ENCODE measurements at regions not wholly inside any gene's neighbourhood (a gene's known extent, or its start where the extent isn't known, plus 50 kb on each side); places are given as distances from the start of the nearest gene placed in this dataset.
"Not testable (repeated sequence)": the region's sequence is repeated elsewhere in the genome, so short reads cannot be mapped to it uniquely, and the experiment has no call there.

- H3K4me1 ChIP-seq (ENCODE audit: control insufficient read depth, insufficient read depth, low read length) = peaks cover 7% of the 10 kb centered on the region
- H3K36me3 ChIP-seq (ENCODE audit: control insufficient read depth, insufficient read depth, low read length) = no peaks in the 10 kb centered on the region
- 11% methylated on average over 1 of the region's 1 CpG for WGBS (ENCODE audit: insufficient coverage)
- no peak overlapping the region for H3K4me3 ChIP-seq (ENCODE audit: low read depth, low read length)
- peak in 1 of 6 donors; percentile 17 for DNase-seq (ENCODE audit: low read depth in 4 of 6, low spot score in 6 of 6)
- H3K27ac ChIP-seq (ENCODE audit: low read depth, low read length) = no peak overlapping the region
- H3K9me3 ChIP-seq (ENCODE audit: control insufficient read depth, insufficient read depth, low read length) = no peaks in the 10 kb centered on the region
- no peaks in the 10 kb centered on the region for H3K27me3 ChIP-seq (ENCODE audit: control insufficient read depth, insufficient read depth, low read length)
Measured at GRCh38 chr9:75491533-75491932, 398.9 kb upstream of the PCSK5 start.

- Histone ChIP-seq H3K36me3 (ENCODE audit: control insufficient read depth, insufficient read depth, low read length) (no peaks in the 10 kb centered on the region), H3K27me3 (ENCODE audit: control insufficient read depth, insufficient read depth, low read length) (no peaks in the 10 kb centered on the region), H3K4me3 (ENCODE audit: low read depth, low read length) (no peak overlapping the region), H3K9me3 (ENCODE audit: control insufficient read depth, insufficient read depth, low read length) (no peaks in the 10 kb centered on the region), H3K27ac (ENCODE audit: low read depth, low read length) (no peak overlapping the region), H3K4me1 (ENCODE audit: control insufficient read depth, insufficient read depth, low read length) (no peaks in the 10 kb centered on the region)
- DNase-seq (ENCODE audit: low read depth in 4 of 6, low spot score in 6 of 6) = no peak
- WGBS (ENCODE audit: insufficient coverage) = 93% methylated on average over 2 of the region's 4 CpGs
Measured at GRCh38 chr9:75499812-75500211, 390.7 kb upstream of the PCSK5 start.

GRCh38 chr9:75500479-75500878 lies 390.0 kb upstream of the PCSK5 start:
- WGBS (ENCODE audit: insufficient coverage) = no CpG with 5 or more reads among the region's 2 CpGs
- no peak for DNase-seq (ENCODE audit: low read depth in 4 of 6, low spot score in 6 of 6)
- no peaks in the 10 kb centered on the region for H3K36me3 ChIP-seq (ENCODE audit: control insufficient read depth, insufficient read depth, low read length)
- no peaks in the 10 kb centered on the region for H3K27me3 ChIP-seq (ENCODE audit: control insufficient read depth, insufficient read depth, low read length)
- H3K4me1 ChIP-seq (ENCODE audit: control insufficient read depth, insufficient read depth, low read length) = no peaks in the 10 kb centered on the region
- H3K27ac ChIP-seq (ENCODE audit: low read depth, low read length) = no peak overlapping the region
- no peaks in the 10 kb centered on the region for H3K9me3 ChIP-seq (ENCODE audit: control insufficient read depth, insufficient read depth, low read length)
- no peak overlapping the region for H3K4me3 ChIP-seq (ENCODE audit: low read depth, low read length)

- WGBS (ENCODE audit: insufficient coverage) = no CpG with 5 or more reads among the region's 3 CpGs
- H3K27ac ChIP-seq (ENCODE audit: low read depth, low read length) = not testable (repeated sequence)
Measured at GRCh38 chr9:75500940-75501339, 389.5 kb upstream of the PCSK5 start.

GRCh38 chr9:75504721-75505120 lies 385.8 kb upstream of the PCSK5 start:
- Histone ChIP-seq H3K27ac (ENCODE audit: low read depth, low read length) (no peak overlapping the region), H3K36me3 (ENCODE audit: control insufficient read depth, insufficient read depth, low read length) (no peaks in the 10 kb centered on the region), H3K4me1 (ENCODE audit: control insufficient read depth, insufficient read depth, low read length) (no peaks in the 10 kb centered on the region), H3K4me3 (ENCODE audit: low read depth, low read length) (no peak overlapping the region), H3K9me3 (ENCODE audit: control insufficient read depth, insufficient read depth, low read length) (no peaks in the 10 kb centered on the region), H3K27me3 (ENCODE audit: control insufficient read depth, insufficient read depth, low read length) (no peaks in the 10 kb centered on the region)
- no peak for DNase-seq (ENCODE audit: low read depth in 4 of 6, low spot score in 6 of 6)

More at GRCh38 chr9:75500940-75501339, 389.5 kb upstream of the PCSK5 start:
- not testable (repeated sequence) for H3K4me3 ChIP-seq (ENCODE audit: low read depth, low read length); H3K36me3 ChIP-seq (ENCODE audit: control insufficient read depth, insufficient read depth, low read length); DNase-seq (ENCODE audit: low read depth in 4 of 6, low spot score in 6 of 6); H3K9me3 ChIP-seq (ENCODE audit: control insufficient read depth, insufficient read depth, low read length); H3K27me3 ChIP-seq (ENCODE audit: control insufficient read depth, insufficient read depth, low read length); H3K4me1 ChIP-seq (ENCODE audit: control insufficient read depth, insufficient read depth, low read length)

- Histone ChIP-seq H3K27me3 (ENCODE audit: control insufficient read depth, insufficient read depth, low read length) (no peaks in the 10 kb centered on the region), H3K27ac (ENCODE audit: low read depth, low read length) (no peak overlapping the region), H3K36me3 (ENCODE audit: control insufficient read depth, insufficient read depth, low read length) (no peaks in the 10 kb centered on the region), H3K9me3 (ENCODE audit: control insufficient read depth, insufficient read depth, low read length) (no peaks in the 10 kb centered on the region), H3K4me3 (ENCODE audit: low read depth, low read length) (no peak overlapping the region), H3K4me1 (ENCODE audit: control insufficient read depth, insufficient read depth, low read length) (no peaks in the 10 kb centered on the region)
- no peak for DNase-seq (ENCODE audit: low read depth in 4 of 6, low spot score in 6 of 6)
Measured at GRCh38 chr9:75505654-75506053, 384.8 kb upstream of the PCSK5 start.

- H3K27me3 ChIP-seq (ENCODE audit: control insufficient read depth, insufficient read depth, low read length) = no peaks in the 10 kb centered on the region
- H3K36me3 ChIP-seq (ENCODE audit: control insufficient read depth, insufficient read depth, low read length) = no peaks in the 10 kb centered on the region
- no peaks in the 10 kb centered on the region for H3K4me1 ChIP-seq (ENCODE audit: control insufficient read depth, insufficient read depth, low read length)
- H3K4me3 ChIP-seq (ENCODE audit: low read depth, low read length) = no peak overlapping the region
- no peak overlapping the region for H3K27ac ChIP-seq (ENCODE audit: low read depth, low read length)
- no peaks in the 10 kb centered on the region for H3K9me3 ChIP-seq (ENCODE audit: control insufficient read depth, insufficient read depth, low read length)
- no peak for DNase-seq (ENCODE audit: low read depth in 4 of 6, low spot score in 6 of 6)
Measured at GRCh38 chr9:75529463-75529862, 361.0 kb upstream of the PCSK5 start.

- no peaks in the 10 kb centered on the region for H3K4me1 ChIP-seq (ENCODE audit: control insufficient read depth, insufficient read depth, low read length)
- no peaks in the 10 kb centered on the region for H3K9me3 ChIP-seq (ENCODE audit: control insufficient read depth, insufficient read depth, low read length)
- H3K27me3 ChIP-seq (ENCODE audit: control insufficient read depth, insufficient read depth, low read length) = no peaks in the 10 kb centered on the region
- H3K36me3 ChIP-seq (ENCODE audit: control insufficient read depth, insufficient read depth, low read length) = no peaks in the 10 kb centered on the region
- H3K4me3 ChIP-seq (ENCODE audit: low read depth, low read length) = no peak overlapping the region
- H3K27ac ChIP-seq (ENCODE audit: low read depth, low read length) = no peak overlapping the region
- DNase-seq (ENCODE audit: low read depth in 4 of 6, low spot score in 6 of 6) = peak in 1 of 6 donors; percentile 15
- 64% methylated on average over 2 of the region's 2 CpGs for WGBS (ENCODE audit: insufficient coverage)
Measured at GRCh38 chr9:75531588-75531987, 358.9 kb upstream of the PCSK5 start.

- no CpG with 5 or more reads among the region's 3 CpGs for WGBS (ENCODE audit: insufficient coverage)
Measured at GRCh38 chr9:75532233-75533050, 358.0 kb upstream of the PCSK5 start.

GRCh38 chr9:75539523-75539922 lies 350.9 kb upstream of the PCSK5 start:
- Histone ChIP-seq H3K9me3 (ENCODE audit: control insufficient read depth, insufficient read depth, low read length) (no peaks in the 10 kb centered on the region), H3K36me3 (ENCODE audit: control insufficient read depth, insufficient read depth, low read length) (no peaks in the 10 kb centered on the region), H3K27me3 (ENCODE audit: control insufficient read depth, insufficient read depth, low read length) (no peaks in the 10 kb centered on the region), H3K4me1 (ENCODE audit: control insufficient read depth, insufficient read depth, low read length) (no peaks in the 10 kb centered on the region), H3K4me3 (ENCODE audit: low read depth, low read length) (no peak overlapping the region), H3K27ac (ENCODE audit: low read depth, low read length) (no peak overlapping the region)
- WGBS (ENCODE audit: insufficient coverage) = no CpG with 5 or more reads among the region's 1 CpG
- DNase-seq (ENCODE audit: low read depth in 4 of 6, low spot score in 6 of 6) = peak in 1 of 6 donors; percentile 27

More at GRCh38 chr9:75532233-75533050, 358.0 kb upstream of the PCSK5 start:
- H3K27me3 ChIP-seq (ENCODE audit: control insufficient read depth, insufficient read depth, low read length) = no peaks in the 10 kb centered on the region
- H3K4me3 ChIP-seq (ENCODE audit: low read depth, low read length) = no peak overlapping the region
- no peaks in the 10 kb centered on the region for H3K9me3 ChIP-seq (ENCODE audit: control insufficient read depth, insufficient read depth, low read length)
- no peaks in the 10 kb centered on the region for H3K4me1 ChIP-seq (ENCODE audit: control insufficient read depth, insufficient read depth, low read length)
- peak in 1 of 6 donors; percentile 54 for DNase-seq (ENCODE audit: low read depth in 4 of 6, low spot score in 6 of 6)
- no peaks in the 10 kb centered on the region for H3K36me3 ChIP-seq (ENCODE audit: control insufficient read depth, insufficient read depth, low read length)
- H3K27ac ChIP-seq (ENCODE audit: low read depth, low read length) = no peak overlapping the region
